Esophagus muscularis mucosa (tissue), 4 donors: ENCODE measurements at regions not wholly inside any gene's neighbourhood (a gene's known extent, or its start where the extent isn't known, plus 50 kb on each side); places are given as distances from the start of the nearest gene placed in this dataset.

Experiments used
- DNase-seq: peaks from one replicate; pipeline ENCODE4 v3.0.0-alpha.2; 2017; ENCODE audit errors: extremely low spot score
- H3K27ac ChIP-seq, 4 donors: fragments of 200-600 bp; sonication (generic); replicated peaks in 1 of 4; 1 replicate in 3 of 4; 2 replicates in 1 of 4; pipeline ENCODE4 v1.5.1; 2016 to 2019; ENCODE audit warnings: mild to moderate bottlenecking in 1 of 4
- H3K27me3 ChIP-seq, 4 donors: fragments of 200-600 bp; sonication (generic); one replicate each; pipeline versions ENCODE4 v1.5.1 to v1.6.0; 2016 to 2019
- H3K36me3 ChIP-seq, 4 donors: fragments of 200-600 bp; sonication (generic); one replicate each; pipeline ENCODE4 v1.5.1; 2016 to 2019
- H3K4me1 ChIP-seq, 4 donors: fragments of 200-600 bp; sonication (generic); one replicate each; pipeline ENCODE4 v1.5.1; 2016 to 2019
- H3K4me3 ChIP-seq, 4 donors: fragments of 200-600 bp; sonication (generic); 1 replicate in 2 of 4; 2 replicates in 2 of 4; pipeline ENCODE4 v1.5.1; 2016 to 2019; ENCODE audit warnings: mild to moderate bottlenecking in 4 of 4, moderate library complexity in 1 of 4
- H3K9me3 ChIP-seq, 4 donors: fragments of 200-600 bp; sonication (generic); 1 replicate in 3 of 4; 2 replicates in 1 of 4; pipeline ENCODE4 v1.5.1; 2016 to 2019
- CTCF ChIP-seq, 3 experiments: fragments of 200-600 bp in 2 of 3; fragments of 450-650 bp in 1 of 3; sonication (generic) in 2 of 3; IDR thresholded peaks; one replicate each; pipeline ENCODE4 v1.5.1; 2017 to 2019; ENCODE audit warnings: antibody characterized with exemption in 3 of 3, mild to moderate bottlenecking in 2 of 3, moderate library complexity in 1 of 3
- EP300 ChIP-seq: sonication (generic); formaldehyde crosslinking; IDR thresholded peaks from one replicate; pipeline ENCODE4 v1.6.1; 2017; ENCODE audit warnings: antibody characterized with exemption
- POLR2A ChIP-seq: fragments of 450-650 bp; IDR thresholded peaks from one replicate; pipeline ENCODE4 v1.6.1; 2017; ENCODE audit warnings: antibody characterized with exemption, moderate library complexity, mild to moderate bottlenecking, low read depth
- POLR2AphosphoS5 ChIP-seq, 2 donors: sonication (generic); formaldehyde crosslinking; IDR thresholded peaks; one replicate each; pipeline ENCODE4 v1.6.1; 2017; ENCODE audit warnings: antibody characterized with exemption in 2 of 2
- WGBS: methylation state at CpG from one replicate; pipeline ENCODE4 v1.1.5; 2018; 5-methylcytosine and 5-hydroxymethylcytosine counted together
- intact Hi-C: fragments of 100-400 bp; cut with DNase I; formaldehyde crosslinking; loops from one replicate; pipeline ENCODE4 v1.15.1; 2023

DNA sequence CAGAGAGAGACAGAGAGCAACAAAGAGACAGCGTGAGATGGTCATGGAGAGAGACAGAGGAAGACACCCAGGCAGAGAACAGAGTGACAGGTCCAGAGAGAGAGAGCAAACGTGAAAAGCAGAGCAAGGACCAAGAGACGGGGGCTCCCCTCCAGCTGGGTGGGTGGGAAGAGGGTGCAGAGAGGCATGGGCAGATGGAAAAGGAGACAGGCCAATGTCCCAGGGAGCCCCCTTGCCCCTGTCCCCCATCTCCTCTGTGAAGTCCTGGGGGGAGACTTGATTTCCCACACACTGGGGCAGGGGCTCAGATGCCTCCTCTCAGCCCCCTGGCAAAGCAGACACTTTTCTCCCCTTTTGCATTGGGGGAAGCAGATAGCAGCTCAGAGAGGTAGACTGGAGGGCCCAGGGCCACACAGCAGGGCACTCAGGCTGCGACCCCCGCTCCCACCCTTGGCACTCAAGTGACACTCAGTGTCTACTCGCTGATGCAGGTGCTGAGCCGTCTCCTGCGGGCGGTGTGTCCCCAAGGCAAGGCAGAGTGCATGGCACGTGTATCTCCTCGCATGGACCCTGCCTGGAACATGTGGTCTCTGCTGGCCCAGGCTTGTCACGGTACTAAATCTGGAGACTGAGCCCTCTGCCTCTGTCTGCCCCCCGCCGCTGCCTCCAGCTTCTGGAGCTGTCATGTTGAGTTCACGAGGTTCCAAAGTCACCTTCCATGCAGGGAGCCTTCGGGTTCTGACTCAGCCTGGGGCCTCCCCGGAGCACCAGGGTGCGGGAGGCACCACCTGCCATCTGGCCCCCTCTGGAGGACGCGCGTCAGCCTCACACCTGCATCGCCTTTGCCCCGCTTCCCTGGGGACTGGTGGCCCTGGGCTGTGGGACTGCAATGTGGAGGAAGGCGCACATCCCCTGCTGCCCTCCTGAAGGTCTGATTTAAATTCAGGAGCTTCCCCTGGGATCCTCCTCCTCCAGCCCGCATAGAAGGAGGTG is 215.9 kb upstream of the GSE1 start:
- intact Hi-C loops = no loop called here

DNA sequence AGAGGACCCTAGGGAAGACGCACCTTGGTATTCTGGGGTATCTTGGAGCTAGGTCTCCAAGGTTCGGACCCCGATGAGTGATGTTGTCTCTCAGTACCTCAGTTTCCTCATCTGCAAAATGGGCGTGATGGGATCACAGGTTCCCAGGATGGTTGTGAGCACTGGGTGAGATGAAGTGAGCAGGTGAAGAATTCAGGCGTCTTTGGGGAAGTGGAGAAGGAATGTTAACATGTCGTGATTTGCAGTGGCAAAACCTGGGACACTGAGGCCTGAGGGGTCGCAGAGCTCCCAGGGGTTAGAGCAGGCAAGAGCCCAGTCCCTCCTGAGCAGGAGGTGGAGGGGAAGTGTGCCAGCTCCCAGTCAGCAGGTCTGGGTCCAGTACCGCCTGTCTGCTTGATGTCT is 215.1 kb upstream of the GSE1 start:
- DNase-seq = no peak
- TF ChIP-seq POLR2A = no peak
- no peak for TF ChIP-seq CTCF (IDR thresholded peaks at IDR 0.05)
- no peak for TF ChIP-seq POLR2AphosphoS5 (IDR thresholded peaks at IDR 0.05)
- TF ChIP-seq EP300 = no peak
- intact Hi-C loops = no loop called here
- no peaks in the 10 kb centered on the region for H3K27me3 ChIP-seq
- H3K36me3 ChIP-seq = no peaks in the 10 kb centered on the region
- H3K4me3 ChIP-seq = no peak overlapping the region
- no peak overlapping the region for H3K27ac ChIP-seq
- peaks cover 38 to 53% (median 48%) of the 10 kb centered on the region in 4 donors for H3K4me1 ChIP-seq
- no peaks in the 10 kb centered on the region for H3K9me3 ChIP-seq
- WGBS = 97% methylated on average over 8 of the region's 8 CpGs

More for the DNA sequence above, 215.9 kb upstream of the GSE1 start:
- no peaks in the 10 kb centered on the region for H3K9me3 ChIP-seq
- H3K4me3 ChIP-seq = no peak overlapping the region
- H3K27ac ChIP-seq = peak overlapping the region; percentile 71 to 88 (median 78)
- H3K36me3 ChIP-seq = no peaks in the 10 kb centered on the region
- peaks cover 34 to 50% (median 43%) of the 10 kb centered on the region in 4 donors for H3K4me1 ChIP-seq
- 86% methylated on average over 23 of the region's 25 CpGs for WGBS
- no peak for DNase-seq
- H3K27me3 ChIP-seq = no peaks in the 10 kb centered on the region
- TF ChIP-seq CTCF (IDR thresholded peaks at IDR 0.05) = no peak
- TF ChIP-seq POLR2AphosphoS5 (IDR thresholded peaks at IDR 0.05) = no peak
- no peak for TF ChIP-seq POLR2A
- TF ChIP-seq EP300 = no peak

GRCh38 chr16:85398688-85399582 is 214.2 kb upstream of the GSE1 start:
- no peaks in the 10 kb centered on the region for H3K36me3 ChIP-seq
- peaks cover 33 to 47% (median 41%) of the 10 kb centered on the region in 4 donors for H3K4me1 ChIP-seq
- H3K9me3 ChIP-seq = no peaks in the 10 kb centered on the region
- TF ChIP-seq POLR2A (no peak), EP300 (no peak), POLR2AphosphoS5 (IDR thresholded peaks at IDR 0.05) (no peak)
- no peak for DNase-seq
- no peaks in the 10 kb centered on the region for H3K27me3 ChIP-seq
- H3K27ac ChIP-seq = no peak overlapping the region
- no peak overlapping the region for H3K4me3 ChIP-seq
- WGBS = 90% methylated on average over 16 of the region's 22 CpGs
- intact Hi-C loops = no loop called here

- no peak for TF ChIP-seq CTCF (IDR thresholded peaks at IDR 0.05)
- TF ChIP-seq POLR2A = no peak
- TF ChIP-seq POLR2AphosphoS5 (IDR thresholded peaks at IDR 0.05) = no peak
- TF ChIP-seq EP300 = no peak
- intact Hi-C loops = no loop called here
- DNase-seq = no peak
Measured at GRCh38 chr16:85399583-85400284, 213.4 kb upstream of the GSE1 start.

More at GRCh38 chr16:85399583-85400284, 213.4 kb upstream of the GSE1 start:
- Histone ChIP-seq H3K27ac (no peak overlapping the region), H3K4me3 (no peak overlapping the region), H3K36me3 (no peaks in the 10 kb centered on the region), H3K4me1 (peaks cover 25 to 39% (median 33%) of the 10 kb centered on the region in 4 donors), H3K27me3 (no peaks in the 10 kb centered on the region), H3K9me3 (no peaks in the 10 kb centered on the region)
- WGBS = 87% methylated on average over 18 of the region's 23 CpGs
